Body of pancreas (tissue), 4 donors: ENCODE measurements at regions not wholly inside any gene's neighbourhood (a gene's known extent, or its start where the extent isn't known, plus 50 kb on each side); places are given as distances from the start of the nearest gene placed in this dataset.

Source experiments
- ATAC-seq: fragments of 150-250 bp; one replicate; pipeline ENCODE4 v1.9.1; 2016
- DNase-seq, 4 donors: peaks; one replicate each; pipeline ENCODE4 v3.0.0-alpha.2; 2019
- H3K27ac ChIP-seq, 4 donors: fragments of 200-600 bp; sonication (generic); 1 replicate in 3 of 4; 2 replicates in 1 of 4; pipeline versions ENCODE4 v1.5.1 to v1.6.1; 2016 to 2019; ENCODE audit warnings: mild to moderate bottlenecking in 1 of 4, mixed read lengths in 1 of 4, moderate library complexity in 1 of 4
- H3K27me3 ChIP-seq, 2 donors: fragments of 200-600 bp; sonication (generic); one replicate each; pipeline ENCODE4 v1.6.0; 2016; ENCODE audit warnings: mild to moderate bottlenecking in 1 of 2
- H3K36me3 ChIP-seq, 2 donors: fragments of 200-600 bp; sonication (generic); replicated peaks in 1 of 2; 2 replicates each; pipeline ENCODE4 v1.5.1; 2016; ENCODE audit warnings: low read depth in 2 of 2; ENCODE audit not compliant: insufficient read depth in 1 of 2
- H3K4me1 ChIP-seq: fragments of 200-600 bp; sonication (generic); one replicate; pipeline ENCODE4 v1.6.0; 2016
- H3K4me3 ChIP-seq, 2 donors: fragments of 200-600 bp; sonication (generic); 1 replicate in 1 of 2; 2 replicates in 1 of 2; pipeline ENCODE4 v1.5.1; 2016 to 2019
- H3K9me3 ChIP-seq, 3 donors: fragments of 200-600 bp; sonication (generic); 1 replicate in 2 of 3; 2 replicates in 1 of 3; pipeline ENCODE4 v1.5.1; 2016
- POLR2A ChIP-seq, 3 donors: fragments of 450-650 bp; IDR thresholded peaks; one replicate each; pipeline ENCODE4 v1.6.1; 2016; ENCODE audit warnings: antibody characterized with exemption in 3 of 3, mild to moderate bottlenecking in 2 of 3
- WGBS, 2 donors: methylation state at CpG; one replicate each; pipeline ENCODE4 v1.1.5; 2017; 5-methylcytosine and 5-hydroxymethylcytosine counted together
- intact Hi-C: fragments of 100-400 bp; cut with DNase I; formaldehyde crosslinking; loops from one replicate; pipeline ENCODE4 v1.15.1; 2023
- TF ChIP-seq, protein P1 (sequence below), 7 experiments: fragments of 450-650 bp in 4 of 7; fragments of 200-600 bp in 3 of 7; sonication (generic) in 3 of 7; IDR thresholded peaks; one replicate each; pipeline ENCODE4 v1.5.1; 2016 to 2019; ENCODE audit warnings: antibody characterized with exemption in 7 of 7

DNA sequence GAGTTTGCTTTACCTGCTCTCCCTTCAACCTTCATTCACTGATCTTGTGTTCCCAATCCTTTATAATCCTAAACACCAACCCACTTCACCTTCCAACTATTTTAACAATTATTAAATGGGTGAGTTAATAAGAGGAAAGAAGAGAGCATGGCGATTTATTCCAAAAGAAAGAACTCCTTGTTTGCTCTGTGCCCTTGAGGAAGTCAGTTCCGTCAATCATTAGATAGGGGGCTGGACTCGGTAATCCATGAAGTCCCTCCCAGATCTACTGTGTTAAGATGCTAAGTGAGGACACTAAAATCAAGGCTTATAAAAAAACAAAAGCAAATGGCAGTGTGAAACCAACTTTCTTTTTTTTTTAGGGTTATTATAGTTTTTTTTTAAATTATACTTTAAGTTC is 589.9 kb downstream of the XIRP2 start:
- DNase-seq (peak in 2 of 4 donors; percentile 9 to 25), ATAC-seq (peak; percentile 75)
- H3K9me3 ChIP-seq, result no peaks in the 10 kb centered on the region
- no peaks in the 10 kb centered on the region for H3K27me3 ChIP-seq
- WGBS, 2 donors, result 28 to 34% methylated on average over 3 of the region's 3 CpGs
- H3K4me1 ChIP-seq, result no peaks in the 10 kb centered on the region
- no peak overlapping the region for H3K4me3 ChIP-seq
- H3K36me3 ChIP-seq, result no peaks in the 10 kb centered on the region
- H3K27ac ChIP-seq, result no peak overlapping the region
- TF ChIP-seq, protein P1, sequence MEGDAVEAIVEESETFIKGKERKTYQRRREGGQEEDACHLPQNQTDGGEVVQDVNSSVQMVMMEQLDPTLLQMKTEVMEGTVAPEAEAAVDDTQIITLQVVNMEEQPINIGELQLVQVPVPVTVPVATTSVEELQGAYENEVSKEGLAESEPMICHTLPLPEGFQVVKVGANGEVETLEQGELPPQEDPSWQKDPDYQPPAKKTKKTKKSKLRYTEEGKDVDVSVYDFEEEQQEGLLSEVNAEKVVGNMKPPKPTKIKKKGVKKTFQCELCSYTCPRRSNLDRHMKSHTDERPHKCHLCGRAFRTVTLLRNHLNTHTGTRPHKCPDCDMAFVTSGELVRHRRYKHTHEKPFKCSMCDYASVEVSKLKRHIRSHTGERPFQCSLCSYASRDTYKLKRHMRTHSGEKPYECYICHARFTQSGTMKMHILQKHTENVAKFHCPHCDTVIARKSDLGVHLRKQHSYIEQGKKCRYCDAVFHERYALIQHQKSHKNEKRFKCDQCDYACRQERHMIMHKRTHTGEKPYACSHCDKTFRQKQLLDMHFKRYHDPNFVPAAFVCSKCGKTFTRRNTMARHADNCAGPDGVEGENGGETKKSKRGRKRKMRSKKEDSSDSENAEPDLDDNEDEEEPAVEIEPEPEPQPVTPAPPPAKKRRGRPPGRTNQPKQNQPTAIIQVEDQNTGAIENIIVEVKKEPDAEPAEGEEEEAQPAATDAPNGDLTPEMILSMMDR (IDR thresholded peaks at IDR 0.05), result no peak
- no peak for TF ChIP-seq POLR2A (IDR thresholded peaks at IDR 0.05)
- intact Hi-C loops, result no loop called here

DNA sequence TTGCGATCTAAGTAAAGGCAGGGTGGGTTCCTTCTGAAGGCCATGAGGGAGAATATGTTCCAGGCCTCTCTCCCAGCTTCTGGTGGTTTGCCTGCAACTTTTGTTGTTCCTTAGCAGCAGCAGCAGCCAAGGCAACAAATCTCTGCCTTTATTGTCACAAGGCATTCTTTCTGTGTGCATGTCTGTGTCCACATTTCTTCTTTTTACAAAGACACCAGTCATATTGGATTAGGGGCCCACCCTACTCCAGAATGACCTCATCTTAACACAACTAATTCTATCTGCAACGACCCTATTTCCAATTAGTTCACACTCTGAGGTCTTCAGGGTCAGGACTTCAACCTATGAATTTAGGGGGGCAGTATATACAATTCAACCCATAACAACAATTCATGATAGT is 587.5 kb downstream of the XIRP2 start:
- Histone ChIP-seq H3K27me3 (no peaks in the 10 kb centered on the region), H3K4me1 (no peaks in the 10 kb centered on the region), H3K36me3 (no peaks in the 10 kb centered on the region), H3K9me3 (no peaks in the 10 kb centered on the region), H3K27ac (no peak overlapping the region), H3K4me3 (no peak overlapping the region)
- no peak for ATAC-seq
- TF ChIP-seq, protein P1 (IDR thresholded peaks at IDR 0.05), result no peak
- no peak for TF ChIP-seq POLR2A (IDR thresholded peaks at IDR 0.05)
- no peak for DNase-seq
- 66 to 73% methylated on average over 2 of the region's 2 CpGs for WGBS, 2 donors
- intact Hi-C loops, result no loop called here

DNA sequence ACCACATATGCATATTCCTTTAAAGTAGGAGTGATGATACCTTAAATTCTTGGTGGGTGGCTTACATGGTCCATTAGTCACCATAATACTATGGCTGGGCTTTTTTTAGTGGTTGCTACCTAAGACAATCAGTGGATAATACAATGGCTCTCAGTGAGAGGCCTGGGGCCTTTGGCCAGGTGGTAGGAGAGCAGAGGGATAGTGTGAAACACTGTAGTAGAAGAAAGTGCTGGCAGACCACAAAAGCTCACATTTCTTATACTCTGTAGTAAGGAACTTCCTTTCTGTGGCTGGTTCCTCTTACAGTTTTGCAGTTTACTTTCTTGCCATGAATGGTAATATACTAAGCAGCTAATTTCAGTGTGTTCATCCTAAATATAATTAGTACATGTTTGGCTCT is 583.5 kb downstream of the XIRP2 start:
- H3K9me3 ChIP-seq, result no peaks in the 10 kb centered on the region
- ATAC-seq (no peak), DNase-seq (no peak)
- no peaks in the 10 kb centered on the region for H3K27me3 ChIP-seq
- no peak overlapping the region for H3K4me3 ChIP-seq
- intact Hi-C loops, result no loop called here
- TF ChIP-seq POLR2A (IDR thresholded peaks at IDR 0.05), result no peak
- TF ChIP-seq, protein P1 (IDR thresholded peaks at IDR 0.05), result no peak
- no peak overlapping the region for H3K27ac ChIP-seq
- H3K4me1 ChIP-seq, result no peaks in the 10 kb centered on the region
- H3K36me3 ChIP-seq, result no peaks in the 10 kb centered on the region

DNA sequence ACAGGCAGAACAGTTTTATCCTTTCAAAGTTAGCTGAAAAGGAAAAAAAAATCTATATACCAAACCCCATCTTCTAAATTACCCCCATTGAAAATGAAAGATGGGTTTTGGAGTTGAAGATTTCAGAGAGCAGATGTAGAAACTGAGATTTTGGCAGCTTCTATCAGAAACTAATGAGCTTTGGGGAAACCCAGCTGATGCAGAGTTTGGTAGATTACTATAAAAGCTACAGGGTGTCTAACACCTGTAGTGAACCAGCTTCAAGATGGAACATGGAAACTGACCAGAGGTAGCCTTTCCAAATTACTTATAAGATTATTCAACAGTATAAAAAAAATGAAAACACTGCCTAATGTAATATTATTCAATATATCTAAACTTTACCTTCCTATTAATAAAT is 583.1 kb downstream of the XIRP2 start:
- no peaks in the 10 kb centered on the region for H3K9me3 ChIP-seq
- ATAC-seq (no peak), DNase-seq (no peak)
- no peaks in the 10 kb centered on the region for H3K27me3 ChIP-seq
- H3K36me3 ChIP-seq, result no peaks in the 10 kb centered on the region
- intact Hi-C loops, result no loop called here
- H3K4me1 ChIP-seq, result no peaks in the 10 kb centered on the region
- no peak overlapping the region for H3K27ac ChIP-seq
- no peak overlapping the region for H3K4me3 ChIP-seq
- TF ChIP-seq, protein P1 (IDR thresholded peaks at IDR 0.05), result no peak
- no peak for TF ChIP-seq POLR2A (IDR thresholded peaks at IDR 0.05)

DNA sequence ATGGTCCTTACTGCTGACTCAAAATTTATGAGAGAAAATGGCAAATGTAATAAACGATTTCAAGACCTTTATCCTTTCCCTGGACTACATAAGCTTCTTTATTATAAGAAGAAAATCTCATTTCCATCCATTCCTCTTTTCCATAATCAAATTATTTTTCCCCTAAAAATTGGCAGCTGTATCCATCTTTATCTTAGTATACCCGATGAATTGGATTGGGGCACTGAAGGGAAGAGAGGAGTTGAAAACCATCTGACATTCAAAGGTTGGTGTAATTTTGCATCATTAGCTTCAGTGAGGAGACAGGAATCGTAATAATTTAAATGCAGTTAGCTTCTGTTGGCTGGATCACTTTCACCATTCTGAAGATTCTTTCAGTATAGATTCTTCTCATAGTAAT is 574.1 kb downstream of the XIRP2 start:
- DNase-seq (no peak), ATAC-seq (no peak)
- no peak for TF ChIP-seq POLR2A (IDR thresholded peaks at IDR 0.05)
- TF ChIP-seq, protein P1 (IDR thresholded peaks at IDR 0.05), result no peak
- no peak overlapping the region for H3K4me3 ChIP-seq
- 64 to 72% methylated on average over 3 of the region's 3 CpGs for WGBS, 2 donors
- H3K27me3 ChIP-seq, result no peaks in the 10 kb centered on the region
- H3K9me3 ChIP-seq, result no peaks in the 10 kb centered on the region
- H3K36me3 ChIP-seq, result no peaks in the 10 kb centered on the region
- no peaks in the 10 kb centered on the region for H3K4me1 ChIP-seq
- H3K27ac ChIP-seq, result no peak overlapping the region
- intact Hi-C loops, result no loop called here
